HCT116 (cell line): ENCODE measurements at regions not wholly inside any gene's neighbourhood (a gene's known extent, or its start where the extent isn't known, plus 50 kb on each side); places are given as distances from the start of the nearest gene placed in this dataset.
A peak's percentile ranks its signal among the peaks of the same experiment; 100 is the strongest.

ENCODE experiments used
- ATAC-seq: fragments of 200-7000 bp; cut with Tn5 transposase; 2 replicates; pipeline ENCODE4 v1.9.1; 2020; ENCODE audit warnings: mild to moderate bottlenecking, moderate library complexity
- BruUV-seq: library from RNA; stranded (reverse); fragments of 400-500 nt; replicated peaks from 2 replicates; lab custom pipeline; 2021; lab: Mats Ljungman, UMichigan
- CTCF ChIA-PET: fragments of 300-600 bp; sonication (Branson Sonifier 250); formaldehyde crosslinking; loops from one replicate; lab custom pipeline; 2021; ENCODE audit warnings: antibody characterized with exemption; lab: Charles Lee
- POLR2A ChIA-PET: fragments of 300-600, 350-600 bp; sonication (Branson Sonifier 250); formaldehyde crosslinking; loops from one replicate; lab custom pipeline; 2021; ENCODE audit warnings: antibody characterized with exemption; lab: Charles Lee
- RAD21 ChIA-PET, 2 experiments: fragments of 300-600 bp; sonication (Branson Sonifier 250); formaldehyde crosslinking; loops; one replicate each; lab custom pipeline; 2023; ENCODE audit warnings: low total read pairs in 2 of 2; ENCODE audit not compliant: uncharacterized antibody in 2 of 2, unreplicated experiment in 2 of 2, low non-redundant PET in 1 of 2; lab: Charles Lee
- DNase-seq: peaks from one replicate; pipeline ENCODE4 v3.0.0-alpha.2; 2010; ENCODE audit warnings: low read depth, low spot score
- H2AFZ ChIP-seq: fragments of 200-600 bp; shearing (Covaris generic), sonication (generic); 2 replicates; pipeline ENCODE4 v1.6.1; 2017; ENCODE audit warnings: low read depth, mixed run types, mixed read lengths, antibody characterized with exemption, low read length; ENCODE audit not compliant: poor library complexity, severe bottlenecking
- H3K27ac ChIP-seq: 2 replicates; pipeline ENCODE4 v1.5.1; 2012; ENCODE audit warnings: low read depth, low read length
- H3K27me3 ChIP-seq: fragments of 200-600 bp; sonication (generic); 2 replicates; pipeline ENCODE4 v1.6.1; 2016; ENCODE audit warnings: mixed run types, low read length, mixed read lengths; ENCODE audit not compliant: insufficient read depth
- H3K36me3 ChIP-seq, 2 experiments: fragments of 200-500 bp in 1 of 2; fragments of 200-600 bp in 1 of 2; sonication (Bioruptor generic) in 1 of 2; sonication (generic) in 1 of 2; 2 replicates each; pipeline versions ENCODE4 v1.5.1 to v1.6.1; 2014 to 2016; ENCODE audit warnings: low read length in 2 of 2, inconsistent platforms in 1 of 2, mixed read lengths in 1 of 2, mixed run types in 1 of 2; ENCODE audit not compliant: insufficient read depth in 2 of 2, control insufficient read depth in 1 of 2
- H3K4me1 ChIP-seq, 2 experiments: fragments of 200-600 bp in 1 of 2; sonication (generic) in 1 of 2; 2 replicates each; pipeline versions ENCODE4 v1.5.1 to v1.6.1; 2012 to 2017; ENCODE audit warnings: low read length in 2 of 2, inconsistent platforms in 1 of 2, mild to moderate bottlenecking in 1 of 2, mixed read lengths in 1 of 2, mixed run types in 1 of 2, moderate library complexity in 1 of 2; ENCODE audit not compliant: insufficient read depth in 2 of 2, control insufficient read depth in 1 of 2
- H3K4me2 ChIP-seq: fragments of 200-600 bp; sonication (generic); 2 replicates; pipeline ENCODE4 v1.6.1; 2017; ENCODE audit warnings: mixed run types, low read length, mixed read lengths
- H3K4me3 ChIP-seq, 2 experiments: fragments of 200-600 bp in 1 of 2; sonication (generic) in 1 of 2; replicated peaks in 1 of 2; 2 replicates each; pipeline ENCODE4 v1.5.1; 2011 to 2016; ENCODE audit warnings: low read length in 2 of 2, control low read depth in 1 of 2, low read depth in 1 of 2, mild to moderate bottlenecking in 1 of 2, mixed read lengths in 1 of 2, mixed run types in 1 of 2
- H3K79me2 ChIP-seq: fragments of 200-600 bp; sonication (generic); 2 replicates; pipeline ENCODE4 v1.6.1; 2017; ENCODE audit warnings: mild to moderate bottlenecking, mixed run types, low read length, moderate library complexity, mixed read lengths; ENCODE audit not compliant: insufficient read depth
- H3K9ac ChIP-seq: fragments of 200-600 bp; sonication (generic); 2 replicates; pipeline ENCODE4 v1.6.1; 2016; ENCODE audit warnings: low read length, mixed read lengths
- H3K9me2 ChIP-seq: fragments of 200-600 bp; sonication (generic), shearing (Covaris generic); 2 replicates; pipeline ENCODE4 v1.6.1; 2017; ENCODE audit warnings: mixed run types, mild to moderate bottlenecking, moderate library complexity; ENCODE audit not compliant: insufficient read depth
- H3K9me3 ChIP-seq, 2 experiments: fragments of 200-500 bp in 1 of 2; fragments of 200-600 bp in 1 of 2; sonication (Bioruptor generic) in 1 of 2; sonication (generic) in 1 of 2; 2 replicates each; pipeline ENCODE4 v1.6.1; 2014 to 2017; ENCODE audit warnings: low read length in 2 of 2, mixed read lengths in 2 of 2, inconsistent platforms in 1 of 2, low read depth in 1 of 2, mild to moderate bottlenecking in 1 of 2, mixed run types in 1 of 2, moderate library complexity in 1 of 2; ENCODE audit not compliant: control insufficient read depth in 1 of 2, insufficient read depth in 1 of 2
- H4K20me1 ChIP-seq: fragments of 200-600 bp; sonication (generic), shearing (Covaris generic); 2 replicates; pipeline ENCODE4 v1.6.1; 2017; ENCODE audit warnings: mixed run types, mild to moderate bottlenecking, moderate library complexity; ENCODE audit not compliant: insufficient read depth
- CEBPB ChIP-seq: IDR thresholded peaks from 2 replicates; pipeline ENCODE4 v1.6.1; 2012; ENCODE audit warnings: low read depth
- FOSL1 ChIP-seq: IDR thresholded peaks from 2 replicates; pipeline ENCODE4 v1.6.1; 2012; ENCODE audit warnings: low read depth
- MAX ChIP-seq: IDR thresholded peaks from 2 replicates; pipeline ENCODE4 v1.6.1; 2012
- SP1 ChIP-seq: IDR thresholded peaks from 2 replicates; pipeline ENCODE4 v1.6.1; 2012; ENCODE audit warnings: low read depth
- SRF ChIP-seq: IDR thresholded peaks from 2 replicates; pipeline ENCODE4 v1.6.1; 2012; ENCODE audit warnings: low read depth
- YY1 ChIP-seq: IDR thresholded peaks from 2 replicates; pipeline ENCODE4 v1.6.1; 2011; ENCODE audit warnings: low read length, low read depth, moderate library complexity, mild to moderate bottlenecking; ENCODE audit not compliant: insufficient replicate concordance; ENCODE audit errors: extremely low read depth
- ZBTB33 ChIP-seq: IDR thresholded peaks from 2 replicates; pipeline ENCODE4 v1.6.1; 2011; ENCODE audit warnings: mild to moderate bottlenecking, low read length, moderate library complexity; ENCODE audit not compliant: insufficient replicate concordance; ENCODE audit errors: extremely low read depth
- ZFX ChIP-seq: fragments of 450-650 bp; IDR thresholded peaks from 2 replicates; pipeline ENCODE4 v1.6.1; 2017
- intact Hi-C: fragments of 100-400 bp; cut with micrococcal nuclease; formaldehyde crosslinking; loops from 2 replicates; pipeline ENCODE4 v1.10.0; 2022
- TF ChIP-seq, protein P1 (sequence below), 3 experiments: fragments of 200-600 bp in 1 of 3; sonication (generic) in 1 of 3; IDR thresholded peaks in 2 of 3; conservative IDR thresholded peaks in 1 of 3; 2 replicates each; pipeline ENCODE4 v1.5.1; 2012 to 2017; ENCODE audit warnings: low read depth in 2 of 3, low read length in 2 of 3, antibody characterized with exemption in 1 of 3, borderline replicate concordance in 1 of 3, control low read depth in 1 of 3, mild to moderate bottlenecking in 1 of 3, mixed read lengths in 1 of 3, mixed run types in 1 of 3, moderate library complexity in 1 of 3; ENCODE audit not compliant: insufficient read depth in 1 of 3

DNA sequence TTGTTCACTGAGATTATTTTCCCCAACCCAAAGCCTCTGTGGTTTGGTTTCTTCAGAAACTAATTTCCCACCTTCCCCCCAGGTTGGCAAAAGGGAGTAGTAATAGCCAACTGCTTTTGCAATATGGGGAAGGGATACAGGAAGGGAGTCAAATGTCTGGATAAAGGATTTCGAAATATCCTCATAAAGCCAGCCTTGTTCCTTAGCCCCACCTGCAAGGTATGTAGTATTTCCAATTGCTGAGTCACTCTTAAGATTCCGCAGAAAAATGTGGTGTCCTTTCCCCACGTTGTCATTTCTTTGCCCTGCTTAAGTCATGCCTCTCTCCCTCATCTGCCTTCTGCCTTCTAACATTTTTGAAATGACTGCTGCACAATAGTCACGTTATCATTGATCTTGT, 138.8 kb upstream of the DCAF8L1 start:
- no peaks in the 10 kb centered on the region for H3K79me2 ChIP-seq
- no peak overlapping the region for H3K4me3 ChIP-seq
- H4K20me1 ChIP-seq, result no peaks in the 10 kb centered on the region
- CTCF ChIA-PET, result no interaction called here
- no peak overlapping the region for H3K9ac ChIP-seq
- intact Hi-C loops, result no loop called here
- peak; percentile 31 for DNase-seq
- H3K36me3 ChIP-seq, result no peaks in the 10 kb centered on the region
- ATAC-seq, result peak; percentile 62
- RAD21 ChIA-PET, result no interaction called here
- no peaks in the 10 kb centered on the region; the same call in 1 of the 2 replicates for H3K9me2 ChIP-seq
- no peaks in the 10 kb centered on the region for H3K9me3 ChIP-seq
- H3K27me3 ChIP-seq, result no peaks in the 10 kb centered on the region
- TF ChIP-seq YY1 (no peak), CEBPB (peak; percentile 85), ZBTB33 (no peak), SRF (no peak), ZFX (no peak), MAX (0 out of 2 replicates have a peak, but pooled peaks have one; percentile 15), SP1 (peak; percentile 24), FOSL1 (no peak)
- TF ChIP-seq, protein P1, sequence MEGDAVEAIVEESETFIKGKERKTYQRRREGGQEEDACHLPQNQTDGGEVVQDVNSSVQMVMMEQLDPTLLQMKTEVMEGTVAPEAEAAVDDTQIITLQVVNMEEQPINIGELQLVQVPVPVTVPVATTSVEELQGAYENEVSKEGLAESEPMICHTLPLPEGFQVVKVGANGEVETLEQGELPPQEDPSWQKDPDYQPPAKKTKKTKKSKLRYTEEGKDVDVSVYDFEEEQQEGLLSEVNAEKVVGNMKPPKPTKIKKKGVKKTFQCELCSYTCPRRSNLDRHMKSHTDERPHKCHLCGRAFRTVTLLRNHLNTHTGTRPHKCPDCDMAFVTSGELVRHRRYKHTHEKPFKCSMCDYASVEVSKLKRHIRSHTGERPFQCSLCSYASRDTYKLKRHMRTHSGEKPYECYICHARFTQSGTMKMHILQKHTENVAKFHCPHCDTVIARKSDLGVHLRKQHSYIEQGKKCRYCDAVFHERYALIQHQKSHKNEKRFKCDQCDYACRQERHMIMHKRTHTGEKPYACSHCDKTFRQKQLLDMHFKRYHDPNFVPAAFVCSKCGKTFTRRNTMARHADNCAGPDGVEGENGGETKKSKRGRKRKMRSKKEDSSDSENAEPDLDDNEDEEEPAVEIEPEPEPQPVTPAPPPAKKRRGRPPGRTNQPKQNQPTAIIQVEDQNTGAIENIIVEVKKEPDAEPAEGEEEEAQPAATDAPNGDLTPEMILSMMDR (IDR thresholded peaks at IDR 0.05 in 2 of 3, conservative IDR thresholded peaks at IDR 0.05 in 1 of 3; ENCODE audit: borderline replicate concordance in 1 of 3, insufficient read depth in 1 of 3, low read depth in 2 of 3, low read length in 2 of 3), result no peak
- peak overlapping the region; percentile 49 for H3K4me2 ChIP-seq
- no TSS peak for BruUV-seq
- H2AFZ ChIP-seq, result peak overlapping the region; percentile 78
- H3K4me1 ChIP-seq, result peaks cover 6 to 11% of the 10 kb centered on the region in 2 experiments; a peak in 3 of 4 replicates
- H3K27ac ChIP-seq, result no peak overlapping the region
- POLR2A ChIA-PET, result no interaction called here
